Naive thymus-derived CD4-positive, alpha-beta T cell (primary cell): ENCODE measurements at regions not wholly inside any gene's neighbourhood (a gene's known extent, or its start where the extent isn't known, plus 50 kb on each side); places are given as distances from the start of the nearest gene placed in this dataset.
"Not testable (repeated sequence)": the region's sequence is repeated elsewhere in the genome, so short reads cannot be mapped to it uniquely, and the experiment has no call there.

Source experiments
- ATAC-seq: fragments of 150-1000 bp; cut with Tn5 transposase; 2 replicates; pipeline ENCODE4 v1.10.0; 2021; ENCODE audit warnings: mild to moderate bottlenecking, moderate library complexity
- CTCF ChIA-PET: fragments of 350-600 bp; sonication (Branson Sonifier 250); formaldehyde crosslinking; loops from one replicate; lab custom pipeline; 2021; ENCODE audit warnings: antibody characterized with exemption; lab: Charles Lee
- POLR2A ChIA-PET: fragments of 350-600 bp; sonication (Branson Sonifier 250); formaldehyde crosslinking; loops from one replicate; lab custom pipeline; 2021; ENCODE audit warnings: antibody characterized with exemption, inconsistent platforms; lab: Charles Lee
- DNase-seq, 9 donors: peaks; one replicate each; pipeline versions ENCODE4 v3.0.0 to v3.0.0-alpha.2; 2020 to 2022; ENCODE audit warnings: mixed read lengths in 1 of 9
- H3K27ac ChIP-seq: one replicate; pipeline ENCODE4 v1.7.0; 2013; ENCODE audit warnings: mild to moderate bottlenecking, low read depth, low read length, moderate library complexity
- H3K27me3 ChIP-seq, 2 donors: one replicate each; pipeline ENCODE4 v1.7.0; 2013; ENCODE audit warnings: low read length in 2 of 2, mild to moderate bottlenecking in 2 of 2, moderate library complexity in 2 of 2; ENCODE audit not compliant: control insufficient read depth in 2 of 2, insufficient read depth in 2 of 2
- H3K36me3 ChIP-seq, 3 experiments: 1 replicate in 2 of 3; 2 replicates in 1 of 3; pipeline ENCODE4 v1.7.0; 2013; ENCODE audit warnings: low read length in 3 of 3, mild to moderate bottlenecking in 3 of 3, moderate library complexity in 1 of 3; ENCODE audit not compliant: insufficient read depth in 3 of 3, control insufficient read depth in 2 of 3
- H3K4me1 ChIP-seq, 2 donors: one replicate each; pipeline ENCODE4 v1.7.0; 2013; ENCODE audit warnings: low read length in 2 of 2, mild to moderate bottlenecking in 2 of 2, moderate library complexity in 1 of 2; ENCODE audit not compliant: control insufficient read depth in 2 of 2, insufficient read depth in 2 of 2
- H3K4me3 ChIP-seq: 2 replicates; pipeline ENCODE4 v1.7.0; 2013; ENCODE audit warnings: mild to moderate bottlenecking, low read length
- H3K9me3 ChIP-seq, 3 experiments: 1 replicate in 2 of 3; 2 replicates in 1 of 3; pipeline ENCODE4 v1.7.0; 2013; ENCODE audit warnings: low read length in 3 of 3; ENCODE audit not compliant: control insufficient read depth in 2 of 3
- H3K27ac Mint-ChIP-seq, 9 donors: one replicate each; pipeline ENCODE4 v1.8.0; 2020 to 2022; ENCODE audit warnings: mixed read lengths in 9 of 9, mild to moderate bottlenecking in 8 of 9, moderate library complexity in 5 of 9, inconsistent platforms in 2 of 9
- H3K27me3 Mint-ChIP-seq, 5 donors: one replicate each; pipeline ENCODE4 v1.8.0; 2021 to 2022; ENCODE audit warnings: mixed read lengths in 5 of 5, mild to moderate bottlenecking in 1 of 5
- H3K36me3 Mint-ChIP-seq, 5 donors: one replicate each; pipeline ENCODE4 v1.8.0; 2020 to 2022; ENCODE audit warnings: mixed read lengths in 5 of 5, mild to moderate bottlenecking in 3 of 5, inconsistent platforms in 1 of 5
- H3K4me1 Mint-ChIP-seq, 7 donors: one replicate each; pipeline ENCODE4 v1.8.0; 2020 to 2022; ENCODE audit warnings: mixed read lengths in 7 of 7, mild to moderate bottlenecking in 3 of 7, inconsistent platforms in 1 of 7
- H3K4me3 Mint-ChIP-seq, 10 donors: one replicate each; pipeline ENCODE4 v1.8.0; 2020 to 2022; ENCODE audit warnings: mild to moderate bottlenecking in 10 of 10, mixed read lengths in 10 of 10, moderate library complexity in 6 of 10, inconsistent platforms in 2 of 10
- H3K9me3 Mint-ChIP-seq, 11 donors: one replicate each; pipeline ENCODE4 v1.8.0; 2020 to 2022; ENCODE audit warnings: mixed read lengths in 11 of 11, mild to moderate bottlenecking in 4 of 11, inconsistent platforms in 1 of 11, moderate library complexity in 1 of 11
- intact Hi-C, 2 donors: fragments of 100-400 bp; cut with micrococcal nuclease; formaldehyde crosslinking; loops; one replicate each; pipeline ENCODE4 v1.15.1; 2023

- H3K27me3 ChIP-seq, intact Hi-C loops, H3K36me3 ChIP-seq, DNase-seq, H3K27ac Mint-ChIP-seq, H3K36me3 Mint-ChIP-seq, H3K27me3 Mint-ChIP-seq, CTCF ChIA-PET, H3K4me1 Mint-ChIP-seq, ATAC-seq, POLR2A ChIA-PET, H3K27ac ChIP-seq, H3K9me3 ChIP-seq, H3K4me3 Mint-ChIP-seq, H3K4me1 ChIP-seq, H3K4me3 ChIP-seq: not testable (repeated sequence)
- peaks cover 0 to 14% (median 4%) of the 10 kb centered on the region in 11 donors for H3K9me3 Mint-ChIP-seq
Observed at GRCh38 chr12:74253826-74254225, 283.8 kb upstream of the ATXN7L3B start.

DNA sequence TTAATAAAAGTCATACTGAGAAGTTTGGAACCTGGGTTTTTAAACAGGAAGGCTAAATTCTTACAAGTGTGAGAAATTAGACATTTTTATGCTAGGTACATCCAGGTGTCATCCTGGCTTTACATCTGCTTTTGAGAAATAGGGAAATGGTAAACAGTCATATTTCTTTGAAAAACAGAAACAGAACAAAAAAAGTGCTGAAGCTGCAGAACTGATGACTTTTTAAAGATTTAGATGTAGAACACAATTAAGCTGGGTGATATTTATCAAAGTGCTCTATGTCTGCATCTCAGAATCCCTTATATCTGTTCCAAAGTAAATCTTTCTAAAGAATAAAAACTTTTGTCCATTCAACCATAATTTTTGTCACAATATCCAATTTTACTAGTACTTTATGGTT is 282.9 kb upstream of the ATXN7L3B start:
- Mint-ChIP-seq H3K27me3 (no peaks in the 10 kb centered on the region), H3K27ac (no peak overlapping the region), H3K36me3 (no peaks in the 10 kb centered on the region), H3K4me1 (no peaks in the 10 kb centered on the region), H3K9me3 (peaks cover 0 to 14% (median 4%) of the 10 kb centered on the region in 11 donors), H3K4me3 (no peak overlapping the region)
- H3K4me3 ChIP-seq = no peak overlapping the region
- ATAC-seq = no peak
- CTCF ChIA-PET = no interaction called here
- no peaks in the 10 kb centered on the region for H3K36me3 ChIP-seq
- intact Hi-C loops = no loop called here
- no peak overlapping the region for H3K27ac ChIP-seq
- no peaks in the 10 kb centered on the region for H3K9me3 ChIP-seq
- no peaks in the 10 kb centered on the region for H3K27me3 ChIP-seq
- no peak for DNase-seq
- POLR2A ChIA-PET = no interaction called here
- no peaks in the 10 kb centered on the region for H3K4me1 ChIP-seq

- Histone ChIP-seq H3K4me1 (no peaks in the 10 kb centered on the region), H3K9me3 (no peaks in the 10 kb centered on the region), H3K4me3 (no peak overlapping the region), H3K27me3 (no peaks in the 10 kb centered on the region), H3K27ac (no peak overlapping the region), H3K36me3 (no peaks in the 10 kb centered on the region)
- H3K27ac Mint-ChIP-seq = no peak overlapping the region
- no peaks in the 10 kb centered on the region for H3K4me1 Mint-ChIP-seq
- no peak for DNase-seq
- no peak for ATAC-seq
- POLR2A ChIA-PET = no interaction called here
- H3K27me3 Mint-ChIP-seq = no peaks in the 10 kb centered on the region
- H3K4me3 Mint-ChIP-seq = no peak overlapping the region
- intact Hi-C loops = no loop called here
- H3K36me3 Mint-ChIP-seq = no peaks in the 10 kb centered on the region
- CTCF ChIA-PET = no interaction called here
- H3K9me3 Mint-ChIP-seq = peaks cover 0 to 6% (median 0%) of the 10 kb centered on the region in 11 donors
Observed at GRCh38 chr12:74259199-74259598, 278.4 kb upstream of the ATXN7L3B start.

GRCh38 chr12:74264692-74265091 is 272.9 kb upstream of the ATXN7L3B start:
- Mint-ChIP-seq H3K27me3 (no peaks in the 10 kb centered on the region), H3K9me3 (peaks cover 0 to 10% (median 0%) of the 10 kb centered on the region in 11 donors), H3K4me1 (no peaks in the 10 kb centered on the region), H3K36me3 (no peaks in the 10 kb centered on the region), H3K4me3 (no peak overlapping the region), H3K27ac (no peak overlapping the region)
- Histone ChIP-seq H3K36me3 (no peaks in the 10 kb centered on the region), H3K27ac (no peak overlapping the region), H3K4me1 (no peaks in the 10 kb centered on the region), H3K27me3 (no peaks in the 10 kb centered on the region), H3K4me3 (no peak overlapping the region), H3K9me3 (no peaks in the 10 kb centered on the region)
- ChIA-PET POLR2A (no interaction called here), CTCF (no interaction called here)
- ATAC-seq (no peak), DNase-seq (no peak)
- intact Hi-C loops = no loop called here

GRCh38 chr12:74269355-74269754 is 268.3 kb upstream of the ATXN7L3B start:
- H3K36me3 Mint-ChIP-seq, H3K27me3 Mint-ChIP-seq, intact Hi-C loops, CTCF ChIA-PET, POLR2A ChIA-PET, H3K27ac ChIP-seq, H3K4me1 ChIP-seq, ATAC-seq, H3K36me3 ChIP-seq, H3K9me3 ChIP-seq, H3K27me3 ChIP-seq, H3K27ac Mint-ChIP-seq, H3K4me3 Mint-ChIP-seq, H3K4me3 ChIP-seq, DNase-seq, H3K4me1 Mint-ChIP-seq: not testable (repeated sequence)
- H3K9me3 Mint-ChIP-seq = peaks cover 0 to 13% (median 0%) of the 10 kb centered on the region in 11 donors

DNA sequence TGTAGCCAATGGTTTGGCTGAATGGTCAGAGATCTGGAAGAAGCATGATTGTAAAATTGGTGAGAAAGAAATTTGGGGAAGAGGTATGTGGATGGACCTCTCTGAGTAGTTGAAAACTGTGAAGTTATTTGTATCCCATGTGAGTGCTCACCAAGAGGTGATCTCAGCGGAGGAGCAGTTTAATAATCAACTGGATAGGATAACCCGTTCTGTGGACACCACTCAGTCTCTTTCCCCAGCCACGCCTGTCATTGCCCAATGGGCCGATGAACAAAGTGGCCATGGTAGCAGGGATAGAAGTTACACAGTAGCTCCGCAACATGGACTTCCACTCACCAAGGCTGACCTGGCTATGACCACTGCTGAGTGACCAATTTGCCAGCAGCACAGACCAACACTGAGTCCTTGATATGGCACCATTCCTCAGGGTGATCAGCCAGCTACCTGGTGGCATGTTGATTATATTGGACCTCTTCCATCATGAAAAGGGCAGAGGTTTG is 257.4 kb upstream of the ATXN7L3B start:
- Mint-ChIP-seq H3K27ac (no peak overlapping the region), H3K9me3 (peaks cover 0 to 14% (median 4%) of the 10 kb centered on the region in 11 donors), H3K4me3 (no peak overlapping the region), H3K36me3 (peaks cover 0 to 3% (median 0%) of the 10 kb centered on the region in 5 donors), H3K4me1 (no peaks in the 10 kb centered on the region), H3K27me3 (no peaks in the 10 kb centered on the region)
- DNase-seq (no peak), ATAC-seq (no peak)
- Histone ChIP-seq H3K27me3 (no peaks in the 10 kb centered on the region), H3K9me3 (no peaks in the 10 kb centered on the region), H3K36me3 (no peaks in the 10 kb centered on the region), H3K4me3 (no peak overlapping the region), H3K4me1 (no peaks in the 10 kb centered on the region), H3K27ac (no peak overlapping the region)
- ChIA-PET POLR2A (no interaction called here), CTCF (no interaction called here)
- intact Hi-C loops = no loop called here

DNA sequence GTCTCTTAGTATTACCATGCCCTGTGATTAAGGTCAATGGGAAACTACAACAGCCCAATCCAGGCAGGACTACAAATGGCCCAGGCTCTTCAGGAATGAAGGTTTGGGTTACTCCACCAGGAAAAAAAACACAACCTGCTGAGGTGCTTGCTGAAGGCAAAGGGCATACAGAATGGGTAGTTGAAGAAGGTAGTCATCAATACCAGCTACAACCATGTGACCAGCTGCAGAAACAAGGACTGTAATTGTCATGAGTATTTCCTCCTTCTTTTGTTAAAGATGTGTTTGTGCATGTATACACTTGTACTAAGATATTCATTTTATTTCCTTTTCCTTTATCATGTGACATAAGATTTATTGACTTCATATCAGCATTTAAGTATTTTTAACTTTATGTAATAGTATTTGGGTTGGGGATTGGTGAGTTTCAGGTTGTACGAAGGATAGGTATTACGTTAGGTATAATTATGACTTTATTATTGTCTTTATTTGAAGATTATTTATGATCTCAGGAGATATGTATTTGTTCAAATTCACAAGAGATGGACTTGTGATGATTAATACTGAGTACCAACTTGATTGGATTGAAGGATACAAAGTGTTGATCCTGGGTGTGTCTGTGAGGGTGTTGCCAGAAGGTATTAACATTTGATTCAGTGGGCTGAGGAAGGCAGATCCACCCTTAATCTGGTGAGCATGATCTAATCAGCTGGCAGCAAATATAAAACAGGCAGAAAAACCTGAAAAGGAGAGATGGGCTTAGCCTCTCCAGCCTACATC is 256.0 kb upstream of the ATXN7L3B start:
- CTCF ChIA-PET, H3K4me3 ChIP-seq, H3K4me1 ChIP-seq, H3K27ac Mint-ChIP-seq, H3K4me3 Mint-ChIP-seq, H3K36me3 ChIP-seq, H3K36me3 Mint-ChIP-seq, H3K9me3 Mint-ChIP-seq, H3K27ac ChIP-seq, DNase-seq, H3K9me3 ChIP-seq, H3K27me3 Mint-ChIP-seq, H3K27me3 ChIP-seq, POLR2A ChIA-PET, intact Hi-C loops, ATAC-seq, H3K4me1 Mint-ChIP-seq: not testable (repeated sequence)
